ENCODE measurements at regions not wholly inside any gene's neighbourhood (a gene's known extent, or its start where the extent isn't known, plus 50 kb on each side); places are given as distances from the start of the nearest gene placed in this dataset.

GRCh38 chr1:220453371-220453770 lies 74.6 kb upstream of the MARK1 start:
- no peak for TF ChIP-seq CTCF (IDR thresholded peaks at IDR 0.05)
- TF ChIP-seq POLR2AphosphoS5 (IDR thresholded peaks at IDR 0.05; ENCODE audit: low read depth, low read length): no peak
- no peak for TF ChIP-seq EP300 (IDR thresholded peaks at IDR 0.05; ENCODE audit: borderline replicate concordance in 1 of 2, low read depth in 1 of 2, low read length in 1 of 2)
